Stimulated activated naive CD4-positive, alpha-beta T cell treated with Interleukin-2 at 50 U/mL for 16 hours (primary cell): ENCODE measurements at regions not wholly inside any gene's neighbourhood (a gene's known extent, or its start where the extent isn't known, plus 50 kb on each side); places are given as distances from the start of the nearest gene placed in this dataset.

Experiments
- DNase-seq: peaks from one replicate; lab custom pipeline; 2025; lab: John Stamatoyannopoulos, UW

- no peak for DNase-seq
These were observed 327.0 kb upstream of the NR5A2 start for GRCh38 chr1:199700551-199700950.

GRCh38 chr1:199701726-199702125, 325.8 kb upstream of the NR5A2 start:
- no peak for DNase-seq

GRCh38 chr1:199704231-199704630, 323.3 kb upstream of the NR5A2 start:
- DNase-seq: no peak

GRCh38 chr1:199705825-199706224, 321.7 kb upstream of the NR5A2 start:
- DNase-seq: no peak

GRCh38 chr1:199706826-199707606, 320.5 kb upstream of the NR5A2 start:
- no peak for DNase-seq

- DNase-seq: no peak
These were observed 316.5 kb upstream of the NR5A2 start for GRCh38 chr1:199710974-199711373.

- no peak for DNase-seq
These were observed 310.8 kb upstream of the NR5A2 start for GRCh38 chr1:199716729-199717128.

GRCh38 chr1:199719156-199719842, 308.2 kb upstream of the NR5A2 start:
- DNase-seq: no peak

- no peak for DNase-seq
These were observed 307.0 kb upstream of the NR5A2 start for GRCh38 chr1:199720496-199720895.

GRCh38 chr1:199721001-199721400, 306.5 kb upstream of the NR5A2 start:
- no peak for DNase-seq

GRCh38 chr1:199723250-199723956, 304.1 kb upstream of the NR5A2 start:
- no peak for DNase-seq

GRCh38 chr1:199724049-199724448, 303.5 kb upstream of the NR5A2 start:
- DNase-seq: no peak

GRCh38 chr1:199725002-199725565, 302.4 kb upstream of the NR5A2 start:
- no peak for DNase-seq

GRCh38 chr1:199727682-199728081, 299.8 kb upstream of the NR5A2 start:
- DNase-seq: no peak

GRCh38 chr1:199728345-199728744, 299.2 kb upstream of the NR5A2 start:
- no peak for DNase-seq

- DNase-seq: no peak
These were observed 294.4 kb upstream of the NR5A2 start for GRCh38 chr1:199733125-199733524.

GRCh38 chr1:199734186-199734585, 293.3 kb upstream of the NR5A2 start:
- no peak for DNase-seq

GRCh38 chr1:199735660-199736059, 291.9 kb upstream of the NR5A2 start:
- DNase-seq: no peak

- DNase-seq: no peak
These were observed 290.9 kb upstream of the NR5A2 start for GRCh38 chr1:199736646-199737045.

- DNase-seq: no peak
These were observed 285.9 kb upstream of the NR5A2 start for GRCh38 chr1:199741586-199741985.

GRCh38 chr1:199742547-199742946, 285.0 kb upstream of the NR5A2 start:
- DNase-seq: no peak

- no peak for DNase-seq
These were observed 284.3 kb upstream of the NR5A2 start for GRCh38 chr1:199743227-199743626.
